GM13977 (cell line): ENCODE measurements at regions not wholly inside any gene's neighbourhood (a gene's known extent, or its start where the extent isn't known, plus 50 kb on each side); places are given as distances from the start of the nearest gene placed in this dataset.

ENCODE experiments used
- DNase-seq: peaks from one replicate; pipeline ENCODE4 v3.0.0; 2012; ENCODE audit warnings: low spot score
- in situ Hi-C: fragments of 300-500 bp; cut with MboI; formaldehyde crosslinking; loops from one replicate; pipeline ENCODE4 v1.12.0; 2022; ENCODE audit warnings: low sequenced_read_pairs, low pct_unique_long_range_greater_than_20kb, mixed read lengths, inconsistent platforms; ENCODE audit not compliant: unreplicated experiment
- TF ChIP-seq, protein P1 (sequence below): IDR thresholded peaks from 2 replicates; pipeline ENCODE4 v1.5.1; 2012; ENCODE audit warnings: mild to moderate bottlenecking, control low read depth; ENCODE audit not compliant: insufficient read depth; ENCODE audit errors: extremely low read depth, missing control alignments

DNA sequence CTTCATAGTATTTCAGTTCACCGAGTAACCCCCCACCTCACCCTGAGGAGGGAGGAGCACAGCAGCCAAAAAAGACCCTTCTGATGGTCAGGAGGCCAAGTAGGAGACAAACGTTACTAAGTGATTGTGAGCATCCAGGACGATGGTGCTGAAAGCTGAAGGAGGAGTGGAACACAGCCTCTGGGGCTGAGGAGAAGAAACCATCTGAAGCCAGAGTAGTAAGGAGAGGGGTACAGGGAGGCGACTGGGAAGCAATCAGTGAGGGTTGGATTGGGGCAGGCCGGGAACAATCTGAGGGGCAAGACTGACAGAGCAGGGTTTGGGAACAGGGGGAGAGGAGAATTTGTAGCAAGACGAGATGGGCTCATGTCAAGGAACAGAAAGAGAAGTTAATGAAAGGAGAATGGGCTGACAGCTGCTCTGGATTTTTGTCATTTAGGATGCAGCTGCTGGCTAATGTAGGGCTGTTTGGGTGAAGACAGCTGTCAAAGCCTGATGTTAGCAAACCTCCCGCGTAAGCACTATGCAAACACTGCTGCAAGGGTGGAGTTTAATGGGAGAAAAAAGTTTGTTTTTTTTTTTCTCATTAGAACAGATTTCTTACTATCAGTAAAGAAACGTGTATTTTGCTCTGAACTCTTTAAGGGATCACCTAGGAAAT is 622.2 kb downstream of the EDEM1 start:
- in situ Hi-C loops, result no loop called here
- DNase-seq, result no peak
- TF ChIP-seq, protein P1, sequence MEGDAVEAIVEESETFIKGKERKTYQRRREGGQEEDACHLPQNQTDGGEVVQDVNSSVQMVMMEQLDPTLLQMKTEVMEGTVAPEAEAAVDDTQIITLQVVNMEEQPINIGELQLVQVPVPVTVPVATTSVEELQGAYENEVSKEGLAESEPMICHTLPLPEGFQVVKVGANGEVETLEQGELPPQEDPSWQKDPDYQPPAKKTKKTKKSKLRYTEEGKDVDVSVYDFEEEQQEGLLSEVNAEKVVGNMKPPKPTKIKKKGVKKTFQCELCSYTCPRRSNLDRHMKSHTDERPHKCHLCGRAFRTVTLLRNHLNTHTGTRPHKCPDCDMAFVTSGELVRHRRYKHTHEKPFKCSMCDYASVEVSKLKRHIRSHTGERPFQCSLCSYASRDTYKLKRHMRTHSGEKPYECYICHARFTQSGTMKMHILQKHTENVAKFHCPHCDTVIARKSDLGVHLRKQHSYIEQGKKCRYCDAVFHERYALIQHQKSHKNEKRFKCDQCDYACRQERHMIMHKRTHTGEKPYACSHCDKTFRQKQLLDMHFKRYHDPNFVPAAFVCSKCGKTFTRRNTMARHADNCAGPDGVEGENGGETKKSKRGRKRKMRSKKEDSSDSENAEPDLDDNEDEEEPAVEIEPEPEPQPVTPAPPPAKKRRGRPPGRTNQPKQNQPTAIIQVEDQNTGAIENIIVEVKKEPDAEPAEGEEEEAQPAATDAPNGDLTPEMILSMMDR, result no peak

DNA sequence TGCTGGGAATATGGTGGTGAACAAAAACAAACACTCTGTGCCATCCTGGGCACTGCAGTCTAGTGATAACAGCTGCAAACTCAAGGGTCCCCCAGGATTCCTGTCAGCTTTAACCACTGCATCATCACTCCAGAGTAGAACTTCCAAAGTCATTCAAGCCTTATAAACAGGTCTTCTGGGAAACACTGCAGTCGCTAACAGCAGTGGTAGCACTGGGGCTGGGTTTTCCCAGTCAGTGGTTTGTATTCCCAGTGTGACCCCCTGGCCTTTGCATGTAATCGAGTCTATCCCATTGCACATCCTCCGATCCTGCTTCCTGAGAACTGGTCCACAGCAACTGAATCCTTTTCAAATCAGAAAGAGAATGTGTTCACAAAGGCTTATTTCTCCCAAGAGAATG is 623.5 kb downstream of the EDEM1 start:
- TF ChIP-seq, protein P1, result no peak
- DNase-seq, result no peak
- in situ Hi-C loops, result no loop called here

DNA sequence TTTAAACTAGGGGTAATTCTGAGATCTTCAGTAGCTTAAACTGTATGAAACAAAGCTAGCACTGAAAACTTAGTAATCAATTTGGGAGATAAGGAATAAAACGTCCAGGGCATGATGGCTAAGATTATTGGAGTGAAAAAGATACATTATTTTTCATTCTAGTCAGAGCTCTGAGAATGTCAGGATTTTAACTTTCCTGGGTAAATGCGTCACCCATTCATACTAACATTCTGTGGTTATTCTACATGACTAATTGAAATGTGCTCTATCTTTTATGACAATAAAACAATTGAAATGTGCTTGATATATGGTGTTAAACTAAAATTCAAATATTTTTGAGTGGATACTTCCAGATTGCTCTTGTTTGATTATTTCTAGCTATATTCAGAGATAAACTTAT is 626.0 kb downstream of the EDEM1 start:
- no peak for DNase-seq
- in situ Hi-C loops, result no loop called here
- TF ChIP-seq, protein P1, result no peak

GRCh38 chr3:5822843-5823242 is 635.3 kb downstream of the EDEM1 start:
- TF ChIP-seq, protein P1, result no peak
- in situ Hi-C loops, result no loop called here
- DNase-seq, result no peak

- TF ChIP-seq, protein P1, result no peak
- DNase-seq, result no peak
- in situ Hi-C loops, result no loop called here
Measured at GRCh38 chr3:5826467-5826866, 639.0 kb downstream of the EDEM1 start.

DNA sequence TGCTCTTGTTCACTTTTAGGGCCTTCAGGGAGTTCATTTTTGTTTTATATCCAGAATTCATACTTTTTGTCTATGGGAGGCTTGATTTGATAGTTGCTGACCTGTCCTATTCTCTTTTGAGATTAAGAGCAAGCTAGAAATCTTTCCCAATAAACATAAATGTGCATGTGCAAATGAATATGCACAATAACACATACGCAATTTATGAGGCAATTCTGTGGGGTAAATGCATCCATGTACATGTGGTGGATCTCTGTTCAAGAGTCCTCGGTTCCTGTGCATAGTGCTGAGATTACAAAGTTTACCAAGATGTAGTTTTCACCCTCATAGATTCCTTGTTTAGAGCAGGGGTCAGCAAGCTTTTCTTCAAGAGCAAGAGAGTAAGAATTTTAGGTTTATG is 640.7 kb downstream of the EDEM1 start:
- DNase-seq, result no peak
- TF ChIP-seq, protein P1, result no peak
- in situ Hi-C loops, result no loop called here
